ENCODE measurements at regions not wholly inside any gene's neighbourhood (a gene's known extent, or its start where the extent isn't known, plus 50 kb on each side); places are given as distances from the start of the nearest gene placed in this dataset.

DNA sequence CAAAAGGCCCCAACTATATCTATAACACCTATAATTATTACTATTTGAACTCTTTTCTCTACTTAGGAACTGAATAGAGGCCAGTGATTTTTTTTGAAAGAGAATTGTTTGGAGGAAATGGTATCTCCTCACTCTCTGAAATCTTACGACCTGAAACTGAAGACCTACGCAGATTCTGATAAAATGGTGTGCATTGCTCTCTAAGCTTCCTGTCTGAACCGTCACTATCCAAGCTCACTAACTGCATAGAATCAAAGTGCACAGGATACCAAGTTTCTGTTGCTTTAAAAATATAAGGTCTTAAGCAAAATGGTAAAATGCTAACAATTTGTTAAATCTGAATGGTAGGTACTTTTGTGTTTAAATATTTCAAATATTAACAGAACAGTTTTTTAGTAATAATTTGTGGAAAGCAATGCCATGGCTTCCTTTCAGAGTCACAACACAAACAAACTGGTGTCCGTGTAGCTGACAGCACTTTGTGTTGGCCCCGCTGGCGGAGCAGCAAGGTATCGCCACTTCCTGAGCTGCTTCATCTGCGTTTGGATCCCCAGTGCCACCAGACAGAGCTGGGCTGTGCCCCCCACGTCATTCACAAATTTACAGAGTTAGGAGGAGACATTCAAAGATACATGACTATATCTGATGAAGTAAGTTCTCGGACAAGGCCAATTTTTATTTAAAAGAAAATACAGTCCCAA, 313.9 kb downstream of the FBXW7 start:
- TF ChIP-seq, protein P1, sequence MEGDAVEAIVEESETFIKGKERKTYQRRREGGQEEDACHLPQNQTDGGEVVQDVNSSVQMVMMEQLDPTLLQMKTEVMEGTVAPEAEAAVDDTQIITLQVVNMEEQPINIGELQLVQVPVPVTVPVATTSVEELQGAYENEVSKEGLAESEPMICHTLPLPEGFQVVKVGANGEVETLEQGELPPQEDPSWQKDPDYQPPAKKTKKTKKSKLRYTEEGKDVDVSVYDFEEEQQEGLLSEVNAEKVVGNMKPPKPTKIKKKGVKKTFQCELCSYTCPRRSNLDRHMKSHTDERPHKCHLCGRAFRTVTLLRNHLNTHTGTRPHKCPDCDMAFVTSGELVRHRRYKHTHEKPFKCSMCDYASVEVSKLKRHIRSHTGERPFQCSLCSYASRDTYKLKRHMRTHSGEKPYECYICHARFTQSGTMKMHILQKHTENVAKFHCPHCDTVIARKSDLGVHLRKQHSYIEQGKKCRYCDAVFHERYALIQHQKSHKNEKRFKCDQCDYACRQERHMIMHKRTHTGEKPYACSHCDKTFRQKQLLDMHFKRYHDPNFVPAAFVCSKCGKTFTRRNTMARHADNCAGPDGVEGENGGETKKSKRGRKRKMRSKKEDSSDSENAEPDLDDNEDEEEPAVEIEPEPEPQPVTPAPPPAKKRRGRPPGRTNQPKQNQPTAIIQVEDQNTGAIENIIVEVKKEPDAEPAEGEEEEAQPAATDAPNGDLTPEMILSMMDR (conservative IDR thresholded peaks at IDR 0.05): no peak
- no peak for TF ChIP-seq ZFX (IDR thresholded peaks at IDR 0.05)
